Activated CD4-positive, alpha-beta T cell treated with anti-CD3 and anti-CD28 coated beads, Interleukin-2, Interleukin-6, amounts not matched to agents 100 ng/mL and 50 ng/mL, durations not matched to agents 16 hours and 8 hours (primary cell): ENCODE measurements at regions not wholly inside any gene's neighbourhood (a gene's known extent, or its start where the extent isn't known, plus 50 kb on each side); places are given as distances from the start of the nearest gene placed in this dataset.
A peak's percentile ranks its signal among the peaks of the same experiment; 100 is the strongest.

Source experiments
- DNase-seq: peaks from one replicate; pipeline ENCODE4 v3.0.0-alpha.2; 2020

DNA sequence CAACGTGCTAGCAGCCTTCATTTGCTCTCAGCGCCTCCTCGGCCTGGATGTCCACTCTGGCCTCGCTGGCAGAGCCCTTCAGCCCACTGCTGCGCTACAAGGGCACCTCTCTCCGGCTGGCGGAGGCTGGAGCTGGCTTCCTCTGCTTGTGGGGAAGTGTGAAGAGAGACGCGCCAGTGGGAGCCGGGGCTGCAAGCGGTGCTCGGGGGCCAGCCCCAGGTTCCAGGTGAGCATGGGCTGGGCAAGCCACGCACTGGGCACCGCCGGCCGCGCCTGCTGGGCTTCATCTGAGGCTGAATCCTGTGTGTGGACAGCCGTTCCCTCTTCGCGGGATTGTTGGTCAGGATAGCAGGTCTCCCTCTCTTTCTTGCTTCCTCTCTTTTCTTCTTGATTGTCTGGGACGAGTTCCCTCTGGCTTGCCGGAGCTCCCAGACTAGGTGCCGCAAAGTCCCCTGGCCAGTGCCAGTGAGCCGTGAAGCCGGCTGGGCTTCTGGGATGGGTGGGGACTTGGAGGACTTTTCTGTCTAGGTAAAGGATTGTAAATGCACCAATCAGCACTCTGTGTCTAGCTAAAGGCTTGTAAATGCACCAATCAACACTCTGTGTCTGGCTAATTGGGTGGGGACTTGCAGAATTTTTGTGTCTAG lies 165.0 kb downstream of the HEPH start:
- no peak for DNase-seq

DNA sequence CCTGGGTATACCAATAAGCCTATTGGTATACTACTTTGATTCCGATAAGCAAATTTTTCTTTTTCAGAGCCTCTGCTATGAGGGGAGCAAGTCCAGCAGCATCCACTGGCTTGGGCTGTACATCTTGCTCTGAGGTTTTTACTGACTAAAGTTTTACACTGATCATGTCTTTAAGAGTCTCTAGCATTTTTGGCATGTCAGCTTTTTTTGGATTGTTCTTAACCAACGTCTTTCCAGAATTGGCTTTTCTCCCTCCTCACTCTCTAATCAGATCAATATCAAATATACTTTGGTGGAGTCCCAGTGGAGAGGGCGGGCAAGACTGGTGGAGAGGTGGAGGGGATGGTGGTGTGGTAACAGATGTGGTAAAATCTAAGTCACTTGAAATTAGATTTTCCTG lies 196.8 kb downstream of the HEPH start:
- no peak for DNase-seq

DNA sequence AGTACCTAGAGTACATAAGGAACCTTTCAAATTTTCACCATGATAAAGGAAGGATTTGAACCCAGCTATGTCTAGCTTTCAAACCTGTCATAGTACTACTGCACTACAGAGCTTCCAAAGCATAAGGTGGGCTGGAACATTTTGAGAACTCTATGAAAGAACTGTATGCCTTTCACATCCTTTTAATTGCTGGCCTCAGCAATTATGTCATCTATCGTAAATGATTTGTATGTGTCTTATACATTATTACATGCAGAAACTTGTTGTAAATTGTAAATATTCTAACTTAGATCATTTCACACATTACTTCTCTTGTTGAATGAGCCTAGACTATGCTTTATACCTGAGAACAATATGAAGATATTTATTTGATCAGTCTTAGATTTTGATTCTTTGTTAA lies 220.7 kb downstream of the HEPH start:
- no peak for DNase-seq

DNA sequence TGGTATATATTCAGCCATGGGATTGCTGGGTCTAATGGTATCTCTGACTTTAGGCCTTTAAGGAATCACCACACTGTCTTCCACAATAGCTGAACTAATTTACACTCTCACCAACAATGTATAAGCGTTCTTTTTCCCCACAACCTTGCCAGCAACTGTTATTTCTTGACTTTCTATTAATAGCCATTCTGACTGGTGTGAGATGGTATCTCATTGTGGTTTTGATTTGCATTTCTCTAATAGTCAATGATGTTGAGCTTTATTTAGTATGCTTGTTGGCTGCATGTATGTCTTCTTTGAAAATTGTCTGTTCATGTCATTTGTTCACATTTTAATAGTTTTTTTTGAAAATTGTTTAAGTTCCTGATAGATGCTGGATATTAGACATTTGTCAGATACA lies 235.2 kb downstream of the HEPH start:
- no peak for DNase-seq

DNA sequence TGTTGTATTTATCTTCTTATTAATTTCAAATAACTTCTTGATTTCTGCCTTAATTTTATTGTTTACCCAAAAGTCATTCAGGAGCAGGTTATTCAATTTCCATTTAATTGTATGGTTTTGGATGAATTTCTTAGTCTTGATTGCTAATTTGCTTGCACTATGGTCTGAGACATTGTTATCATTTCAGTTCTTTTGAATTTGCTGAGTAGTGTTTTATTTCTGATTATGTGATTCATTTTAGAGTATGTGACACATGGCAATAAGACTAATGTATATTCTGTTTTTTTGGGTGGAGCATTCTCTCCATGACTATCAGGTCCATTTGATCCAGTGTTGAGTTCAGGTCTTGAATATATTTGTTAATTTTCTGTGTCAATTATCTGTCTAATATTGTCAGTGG lies 236.7 kb downstream of the EDA2R start:
- DNase-seq = no peak

DNA sequence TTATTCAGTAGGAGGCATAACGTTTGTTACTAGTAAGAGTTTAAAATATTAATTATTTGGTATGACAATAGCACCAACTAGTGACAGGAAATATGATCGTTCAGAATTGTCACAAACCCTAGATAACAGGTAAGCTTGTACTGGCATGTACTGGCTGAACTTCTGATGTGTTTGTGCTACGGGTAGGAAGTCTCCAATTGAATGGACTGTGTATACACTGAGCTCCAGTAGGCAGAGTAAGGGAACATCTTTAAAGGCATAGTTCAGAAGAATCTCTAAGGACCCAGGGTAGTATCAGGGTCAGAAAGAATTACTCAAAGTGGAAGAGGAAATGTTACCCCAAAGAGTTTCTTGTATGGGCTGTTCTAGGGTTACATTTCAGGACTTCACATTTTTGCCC lies 230.4 kb downstream of the EDA2R start:
- DNase-seq = peak; percentile 11

DNA sequence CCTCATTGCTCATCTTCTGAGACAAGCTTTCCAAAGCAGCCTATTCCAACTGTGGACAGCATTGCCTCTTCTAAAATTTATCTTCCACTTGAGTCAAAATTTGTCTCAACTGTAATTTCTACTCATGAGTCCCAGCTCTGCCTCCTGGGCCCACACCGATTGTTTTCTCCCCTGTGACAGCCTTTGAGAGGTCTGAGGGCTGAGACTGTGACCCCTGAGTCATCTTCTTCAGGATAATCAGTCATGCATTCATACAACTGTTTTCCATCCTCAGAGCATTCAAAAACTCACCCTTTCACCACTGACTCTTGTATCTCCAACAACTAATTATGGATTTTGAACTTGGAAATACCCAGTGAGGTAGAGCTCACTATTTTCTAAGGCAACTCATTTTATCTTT lies 228.1 kb downstream of the EDA2R start:
- no peak for DNase-seq
